Suppressor macrophage treated with lipopolysaccharide for 4 hours (primary cell): ENCODE measurements at regions not wholly inside any gene's neighbourhood (a gene's known extent, or its start where the extent isn't known, plus 50 kb on each side); places are given as distances from the start of the nearest gene placed in this dataset.

Experiments
- DNase-seq: peaks from one replicate; pipeline ENCODE4 v3.0.0-alpha.2; 2020

DNA sequence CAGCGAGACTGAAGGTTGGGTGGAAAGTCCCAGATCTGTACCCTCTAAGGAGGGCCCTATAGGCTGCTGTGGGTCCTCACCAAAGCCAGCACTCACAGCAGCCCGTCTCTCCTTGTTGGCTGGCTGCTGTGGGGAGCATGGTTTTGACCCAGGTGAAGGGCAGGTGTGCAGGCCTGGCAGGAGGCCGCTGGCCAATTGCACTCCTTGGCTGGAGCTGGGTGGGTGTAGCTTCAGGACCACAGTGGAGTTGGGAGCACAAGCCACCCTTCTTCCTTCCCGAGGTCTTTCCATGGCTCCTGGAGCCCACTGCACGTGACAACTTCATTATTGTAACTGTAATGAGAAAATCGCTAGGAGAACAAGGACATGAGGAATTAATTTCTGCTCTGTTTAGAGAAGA is 287.7 kb upstream of the FOXQ1 start:
- no peak for DNase-seq

DNA sequence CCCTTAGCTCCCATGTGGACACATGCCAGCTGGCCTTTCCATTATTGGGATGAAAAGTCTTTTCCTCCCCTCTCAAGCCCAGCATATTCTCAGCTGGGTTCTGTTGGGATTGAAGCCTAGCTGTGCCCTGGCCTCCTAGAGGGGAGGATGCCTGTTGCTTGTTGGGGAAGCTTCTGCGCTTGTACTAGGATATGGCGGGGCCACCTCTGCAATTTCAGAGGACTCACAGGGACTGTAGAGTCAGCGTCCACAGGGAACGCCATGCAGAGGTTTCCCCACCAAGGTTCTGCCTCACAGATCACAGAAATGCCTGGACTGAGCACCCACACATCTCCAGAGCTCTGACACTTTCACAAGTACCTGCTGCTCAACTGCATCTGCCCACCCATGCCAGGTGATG is 288.7 kb upstream of the FOXQ1 start:
- no peak for DNase-seq

DNA sequence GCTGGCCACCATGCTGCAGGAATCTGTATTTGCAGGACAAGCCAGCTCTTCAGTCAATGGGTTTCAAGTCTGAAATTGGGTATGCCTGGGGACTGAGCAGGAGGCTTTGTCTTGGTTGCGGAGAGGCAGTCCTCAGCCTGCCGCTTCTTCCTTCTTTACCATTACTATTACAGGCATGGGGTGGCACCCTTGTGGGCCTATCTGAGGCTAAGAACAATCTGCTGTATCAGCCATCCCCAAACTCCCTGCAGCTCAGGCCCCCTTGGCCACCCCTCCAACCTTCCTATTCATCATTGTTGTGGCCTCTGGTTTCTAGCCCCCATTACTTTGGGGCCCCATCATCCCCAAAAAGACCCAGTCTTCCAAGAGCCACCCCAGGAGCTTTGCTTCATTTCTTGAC is 289.2 kb upstream of the FOXQ1 start:
- DNase-seq: no peak

DNA sequence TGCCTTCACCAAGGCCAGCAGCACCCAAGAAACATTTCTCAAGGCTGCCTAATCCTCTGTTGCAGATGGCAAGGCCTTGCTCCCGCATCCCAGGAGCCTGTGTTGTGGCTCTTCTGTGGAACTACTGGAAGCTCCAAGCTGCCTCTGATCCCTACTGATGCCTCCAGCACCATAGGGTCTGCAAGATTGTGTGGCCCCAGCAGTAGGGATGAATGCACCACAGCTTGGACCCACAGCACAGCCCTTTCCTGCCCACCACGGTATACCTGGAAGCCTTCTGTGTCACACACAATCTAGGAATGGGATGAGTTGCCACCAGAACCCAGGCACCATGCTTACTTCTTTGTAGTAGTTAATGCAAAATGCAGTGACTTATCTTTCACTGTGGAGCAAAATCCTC is 291.1 kb upstream of the FOXQ1 start:
- DNase-seq: no peak

DNA sequence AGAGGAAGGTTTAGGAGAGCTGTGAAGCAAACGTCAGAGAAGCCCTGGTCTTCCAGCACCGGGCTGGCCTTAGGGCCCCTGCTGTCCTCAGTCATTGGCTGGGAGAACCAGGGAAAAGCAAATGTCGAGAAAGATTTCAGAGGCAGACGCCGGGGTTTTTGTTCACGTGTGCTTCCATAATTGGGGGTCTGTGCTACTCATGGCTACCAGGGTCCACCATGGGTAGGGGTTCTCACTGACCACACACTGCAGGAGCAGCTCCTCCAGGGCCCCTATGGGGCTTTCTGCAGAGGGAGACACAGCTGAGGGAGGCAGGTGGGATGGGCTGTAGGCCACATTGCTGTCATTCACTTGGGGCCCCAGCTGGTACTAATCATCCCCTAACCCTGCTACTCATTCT is 291.8 kb upstream of the FOXQ1 start:
- DNase-seq: no peak

DNA sequence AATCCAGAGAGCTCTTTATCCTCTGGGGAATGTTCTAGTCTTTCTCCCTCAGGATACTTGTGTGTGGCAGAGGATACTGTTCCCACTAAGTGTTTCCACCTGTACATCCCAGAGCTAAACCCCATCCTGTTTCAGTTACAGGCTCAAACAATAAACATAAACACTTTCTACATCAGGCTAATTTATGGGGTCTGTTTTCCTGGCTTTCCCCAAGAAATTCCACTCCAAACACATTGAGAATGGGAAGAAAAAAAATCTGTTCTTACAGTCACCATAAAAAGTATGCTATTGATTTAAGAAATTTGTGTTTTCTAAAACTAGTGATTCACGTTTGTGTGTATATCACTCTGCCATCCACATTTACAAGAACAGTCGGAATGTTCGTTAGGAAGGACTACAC is 293.9 kb upstream of the FOXQ1 start:
- no peak for DNase-seq

DNA sequence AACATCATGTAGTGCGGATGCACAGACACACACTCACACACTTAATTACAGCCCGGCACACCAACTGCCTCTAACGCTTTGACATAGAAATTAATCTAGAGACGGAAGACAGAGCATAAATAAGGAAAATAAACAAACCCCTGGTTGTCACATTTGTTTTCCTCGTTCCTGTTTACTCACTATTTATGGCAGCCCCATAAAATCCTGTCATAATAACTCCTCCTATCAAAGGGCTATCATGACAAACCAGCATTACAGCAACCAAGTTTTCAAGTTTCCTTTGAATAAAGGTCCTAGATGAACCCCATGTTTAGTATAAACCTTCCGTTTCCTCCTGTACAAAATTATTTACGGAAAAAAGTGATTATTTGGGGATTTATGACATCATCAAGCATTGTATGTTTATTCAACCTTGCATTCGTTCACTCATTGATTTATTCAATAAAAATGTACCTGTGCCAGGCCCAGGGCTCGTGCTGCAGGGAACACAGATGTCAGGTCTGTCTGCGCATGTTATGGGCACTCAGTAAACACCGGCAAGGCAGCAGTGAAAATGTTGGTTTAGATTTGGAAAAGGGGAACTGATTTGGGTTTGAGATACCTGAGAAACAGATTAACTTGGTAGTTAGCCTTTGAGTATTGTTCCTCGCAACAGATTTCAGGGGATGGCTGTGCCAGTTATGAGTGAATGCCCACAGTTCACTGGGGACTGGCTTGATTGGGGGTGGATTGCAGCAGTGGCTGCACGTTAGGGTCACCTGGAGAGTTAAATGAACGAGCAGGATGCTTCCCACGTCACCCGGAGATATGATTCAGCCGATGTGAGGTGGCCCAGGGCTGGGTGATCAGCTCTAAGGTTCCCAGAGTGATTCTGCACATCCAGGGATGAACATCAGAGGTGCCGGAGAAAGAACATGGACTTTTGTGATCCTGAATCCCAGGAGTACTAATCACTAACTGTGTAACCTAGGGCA is 295.3 kb upstream of the FOXQ1 start:
- DNase-seq: no peak

DNA sequence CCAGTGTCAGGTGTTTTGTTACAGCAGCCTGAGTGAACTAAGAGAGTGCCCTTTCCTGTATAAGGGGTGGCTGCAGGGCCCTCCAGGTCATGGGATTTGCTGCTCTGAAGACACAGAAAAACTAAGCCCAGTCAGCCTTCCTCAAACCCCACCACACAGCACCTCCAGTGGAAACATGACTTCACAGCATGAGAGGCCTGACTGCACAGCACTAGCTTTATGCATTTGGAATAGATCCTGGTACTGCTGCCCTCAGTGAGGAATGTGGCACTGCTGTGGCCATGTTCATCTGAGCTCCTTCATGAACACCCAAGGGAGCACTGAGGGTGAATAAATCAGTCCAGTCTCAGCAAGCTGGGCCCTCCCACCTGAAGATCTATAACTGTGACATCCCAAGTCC is 296.1 kb upstream of the FOXQ1 start:
- no peak for DNase-seq

DNA sequence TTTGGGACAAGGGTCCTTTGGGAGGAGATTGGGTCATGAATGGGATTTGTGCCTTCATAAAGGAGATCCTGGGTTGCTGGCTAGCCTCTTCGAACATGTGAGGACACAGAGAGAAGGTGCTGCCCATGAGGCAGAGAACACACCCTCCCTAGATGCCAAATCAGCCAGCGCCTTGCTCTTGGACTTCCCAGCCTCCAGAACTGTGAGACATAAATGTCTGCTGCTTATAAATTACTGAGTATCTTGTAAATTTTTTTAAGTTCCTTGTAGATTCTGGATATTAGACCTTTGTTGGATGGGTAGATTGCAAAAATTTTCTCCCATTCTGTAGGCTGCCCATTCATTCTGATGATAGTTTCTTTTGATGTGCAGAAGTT is 297.5 kb upstream of the FOXQ1 start:
- no peak for DNase-seq

DNA sequence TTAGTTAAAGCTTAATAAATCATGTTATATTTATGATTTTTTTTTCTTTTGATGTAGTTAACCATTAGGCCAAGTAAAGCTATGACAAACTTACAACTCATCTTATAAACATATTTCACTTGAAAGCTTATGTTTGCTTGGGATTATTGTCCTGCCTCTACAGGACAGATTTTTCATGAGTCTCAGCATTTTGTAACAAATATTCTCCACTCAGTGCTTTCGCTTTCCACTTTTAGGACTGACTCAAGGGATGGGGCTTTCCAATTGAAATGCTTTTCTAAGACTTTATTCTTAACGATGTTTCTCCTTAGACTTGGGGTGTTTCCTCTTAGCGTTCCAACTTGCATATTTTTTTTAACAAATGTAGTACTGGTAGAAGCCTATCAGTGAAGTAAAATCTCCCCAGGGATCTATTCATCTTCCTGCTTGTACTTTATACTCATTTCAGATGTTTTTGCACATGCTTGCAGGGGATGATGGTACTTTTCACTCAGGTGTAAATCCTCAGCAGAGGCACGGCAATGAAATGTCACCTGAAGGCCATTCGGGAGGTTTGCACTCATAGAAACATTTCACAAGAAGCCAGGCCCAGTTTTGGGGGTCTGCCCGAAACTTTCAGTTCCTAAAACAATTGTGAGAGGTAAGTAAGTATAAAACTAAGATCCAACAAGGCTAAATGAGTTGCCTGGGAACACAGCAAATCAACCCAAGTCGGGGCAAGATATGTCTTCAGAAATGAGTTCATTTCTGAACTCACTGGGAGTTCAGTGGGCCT is 298.1 kb upstream of the FOXQ1 start:
- no peak for DNase-seq

DNA sequence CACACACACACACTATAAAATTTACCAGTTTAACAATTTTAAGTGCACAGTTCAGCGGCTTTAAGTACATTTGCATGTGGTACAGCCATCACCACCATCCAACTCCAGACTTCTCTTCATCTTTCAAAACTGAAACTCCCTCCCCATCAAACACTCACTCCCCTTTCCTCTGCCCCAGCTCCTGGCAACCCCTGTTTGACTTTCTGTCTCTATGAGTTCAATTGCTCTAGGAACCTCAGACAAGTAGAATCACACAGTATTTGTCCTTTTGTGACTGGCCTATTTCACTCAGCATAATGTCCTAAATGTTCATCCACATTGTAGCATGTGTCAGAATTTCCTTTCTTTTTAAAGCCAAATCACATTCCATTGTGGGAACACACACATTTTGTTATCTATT is 302.8 kb upstream of the FOXQ1 start:
- DNase-seq: no peak

DNA sequence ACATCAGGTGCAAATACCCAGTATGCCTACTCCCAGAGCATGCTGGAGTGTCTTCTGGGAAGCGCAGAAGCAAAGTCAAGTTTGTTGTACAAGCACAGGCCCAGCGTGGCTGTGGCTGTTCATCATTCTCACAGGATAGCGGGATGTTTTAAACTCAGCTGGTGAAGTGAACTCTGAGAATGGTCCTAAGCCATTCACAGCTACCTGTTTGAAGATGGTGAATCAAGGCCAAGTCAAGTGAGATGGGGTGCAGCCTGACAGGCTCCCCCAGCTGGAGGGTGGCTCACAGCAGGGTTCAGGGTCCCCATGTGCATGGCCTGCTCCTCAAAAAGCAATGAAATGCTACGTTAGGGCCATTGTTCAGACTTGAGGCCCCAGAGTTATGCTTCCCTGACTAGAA is 304.7 kb upstream of the FOXQ1 start:
- DNase-seq: no peak

DNA sequence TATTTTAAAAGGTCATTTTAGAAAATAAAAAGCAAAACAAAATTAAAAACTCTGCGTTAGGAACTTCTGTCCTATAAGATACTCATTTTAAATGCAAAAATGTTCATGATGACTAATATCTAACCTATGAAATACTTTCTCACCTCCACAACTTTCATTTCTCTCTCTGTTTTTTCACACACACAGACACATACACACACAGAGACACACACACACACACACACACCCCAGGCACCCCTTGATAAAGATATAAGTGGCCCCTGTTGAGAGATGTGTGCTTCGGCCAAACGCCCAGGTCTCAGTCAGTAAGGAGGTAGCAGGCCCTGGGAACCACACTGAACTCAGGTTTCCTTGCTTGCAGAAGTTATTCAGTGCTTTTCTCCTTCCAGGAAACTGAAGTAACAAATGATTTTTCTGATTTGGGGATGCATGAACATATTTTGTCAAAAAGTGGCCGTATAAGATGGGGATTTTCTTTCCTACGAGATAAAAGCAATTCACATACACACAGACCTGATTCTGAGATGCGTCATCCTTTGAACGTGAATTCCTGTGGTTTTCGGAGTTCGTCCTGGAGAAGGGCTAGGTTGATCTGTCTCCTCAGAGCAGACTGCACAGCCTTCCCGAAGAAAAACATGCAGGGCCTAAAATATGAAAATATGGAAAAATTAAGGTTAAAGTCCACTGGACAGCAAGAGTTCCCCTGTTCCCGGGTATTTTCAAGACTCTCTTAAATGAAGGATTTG is 306.8 kb upstream of the FOXQ1 start:
- no peak for DNase-seq

DNA sequence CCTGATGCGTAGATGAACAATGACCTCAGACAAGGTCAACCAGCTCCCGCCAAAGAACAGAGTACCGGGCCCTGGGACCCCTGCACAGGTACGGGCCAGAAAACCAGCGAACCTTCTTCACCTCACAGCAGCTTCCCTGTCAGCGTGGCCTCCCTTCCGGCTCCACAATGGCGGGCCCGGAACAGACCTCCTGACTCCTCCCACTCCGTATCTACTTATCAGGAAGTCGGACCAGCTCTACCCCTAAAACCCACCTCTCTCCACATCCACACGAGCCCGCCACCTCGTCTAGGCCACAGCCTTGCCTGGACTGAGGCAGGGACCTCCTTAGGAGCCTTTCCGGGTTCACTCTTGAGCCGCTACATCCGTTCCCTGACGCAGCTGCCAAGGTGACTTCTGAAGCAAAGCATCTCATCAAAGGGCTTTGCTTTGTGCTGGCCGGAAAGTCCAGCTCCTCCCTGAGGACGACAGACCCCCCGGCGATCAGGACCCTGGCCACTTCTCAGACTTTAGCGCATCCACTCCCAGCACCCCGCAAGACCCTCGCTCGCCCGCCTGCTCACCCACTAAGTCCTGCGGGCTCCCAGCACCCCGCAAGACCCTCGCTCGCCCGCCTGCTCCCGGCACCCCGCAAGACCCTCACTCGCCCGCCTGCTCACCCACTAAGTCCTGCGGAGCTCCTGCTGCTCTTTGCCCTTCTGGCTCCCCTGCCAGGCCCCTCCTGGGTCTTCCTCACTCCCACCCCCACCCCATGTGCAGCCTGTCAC is 308.3 kb upstream of the FOXQ1 start:
- DNase-seq: no peak

DNA sequence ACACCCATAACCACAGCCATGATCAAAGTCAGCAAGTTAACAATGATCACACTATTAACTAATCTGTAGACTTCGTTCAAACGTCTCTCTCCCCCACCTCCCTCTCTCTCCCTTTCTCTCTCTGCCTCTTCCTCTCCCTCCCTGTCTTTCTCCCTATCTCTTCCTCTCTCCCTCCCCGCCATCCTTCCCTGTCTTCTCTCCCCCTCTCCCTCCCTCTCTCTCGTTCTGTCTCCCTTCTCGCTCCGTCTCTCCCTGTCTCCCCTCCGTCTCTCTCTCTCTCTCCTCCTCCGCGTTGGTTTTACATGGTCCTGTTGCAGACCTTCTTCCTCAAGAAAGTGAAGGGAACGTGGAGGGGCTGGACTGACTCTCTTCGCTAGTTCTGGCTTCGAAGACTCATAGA is 308.9 kb upstream of the FOXQ1 start:
- DNase-seq: no peak

DNA sequence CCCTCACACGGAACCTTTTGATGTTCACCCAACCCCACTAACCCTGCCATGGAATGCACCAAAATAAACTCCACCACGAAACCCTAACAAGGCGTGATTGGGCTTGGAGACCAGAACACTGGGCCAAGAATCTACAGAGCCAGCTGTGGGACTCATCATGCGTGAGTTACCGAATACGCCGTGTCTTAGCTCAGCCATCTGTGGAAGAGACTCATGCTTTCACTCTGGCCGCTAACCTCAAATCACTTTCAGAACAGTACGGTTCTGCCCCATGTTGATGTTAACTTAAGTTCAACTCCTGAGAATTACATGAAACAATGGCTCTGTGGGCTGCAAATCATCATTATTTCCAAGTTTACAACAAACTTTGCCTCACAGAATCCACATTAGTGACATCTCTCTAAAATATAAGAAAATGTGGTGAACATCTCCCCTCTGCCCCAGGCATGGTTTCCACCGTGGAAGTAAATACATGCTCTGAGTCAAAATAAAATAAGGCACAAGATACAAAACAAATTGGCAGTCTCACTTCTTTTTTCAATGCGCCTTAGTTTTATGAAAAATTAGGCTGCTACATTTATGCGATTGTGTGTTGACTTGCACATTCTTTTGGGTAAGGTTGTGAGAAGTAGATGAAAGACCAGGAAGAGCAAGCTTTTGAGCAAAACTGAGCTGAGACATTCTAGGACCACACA is 308.9 kb upstream of the EXOC2 start:
- no peak for DNase-seq

DNA sequence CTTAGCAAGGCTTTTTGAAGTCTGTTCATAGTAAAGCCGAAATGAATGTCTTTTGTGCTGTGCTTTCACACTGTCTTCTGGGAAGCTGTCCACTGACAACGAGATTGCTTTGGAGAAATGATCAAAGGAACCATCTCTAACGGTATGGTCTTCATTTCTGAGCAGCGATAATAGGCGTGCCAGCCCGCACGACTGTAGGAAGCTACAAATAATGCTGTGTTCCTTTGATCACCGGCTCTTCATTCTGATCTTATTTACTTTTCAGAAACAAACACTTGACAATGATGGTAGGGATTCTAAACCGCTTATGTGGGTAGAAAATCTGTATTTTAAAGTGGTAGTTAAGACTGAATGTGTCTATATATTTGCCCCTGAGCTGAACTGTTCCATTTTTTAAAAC is 306.6 kb upstream of the EXOC2 start:
- DNase-seq: no peak

DNA sequence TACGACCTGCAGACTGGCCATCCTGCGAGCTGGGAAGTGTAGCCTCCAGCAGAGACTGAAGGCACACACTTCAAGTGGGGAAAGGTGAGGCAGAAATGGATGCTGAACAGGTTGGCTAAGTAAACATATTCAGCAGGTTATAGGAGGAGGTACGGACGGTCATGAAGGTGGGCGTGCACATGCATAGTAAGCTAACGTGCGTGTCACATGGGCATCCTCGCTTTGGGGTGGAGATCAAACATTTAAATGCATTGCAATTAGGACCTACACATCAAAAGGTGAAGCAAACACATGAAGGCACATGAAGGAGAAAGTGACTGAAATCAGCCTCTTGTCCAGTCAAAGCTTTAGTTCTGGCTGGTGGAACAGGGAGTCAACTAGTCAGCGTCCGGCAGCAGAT is 305.6 kb upstream of the EXOC2 start:
- no peak for DNase-seq

DNA sequence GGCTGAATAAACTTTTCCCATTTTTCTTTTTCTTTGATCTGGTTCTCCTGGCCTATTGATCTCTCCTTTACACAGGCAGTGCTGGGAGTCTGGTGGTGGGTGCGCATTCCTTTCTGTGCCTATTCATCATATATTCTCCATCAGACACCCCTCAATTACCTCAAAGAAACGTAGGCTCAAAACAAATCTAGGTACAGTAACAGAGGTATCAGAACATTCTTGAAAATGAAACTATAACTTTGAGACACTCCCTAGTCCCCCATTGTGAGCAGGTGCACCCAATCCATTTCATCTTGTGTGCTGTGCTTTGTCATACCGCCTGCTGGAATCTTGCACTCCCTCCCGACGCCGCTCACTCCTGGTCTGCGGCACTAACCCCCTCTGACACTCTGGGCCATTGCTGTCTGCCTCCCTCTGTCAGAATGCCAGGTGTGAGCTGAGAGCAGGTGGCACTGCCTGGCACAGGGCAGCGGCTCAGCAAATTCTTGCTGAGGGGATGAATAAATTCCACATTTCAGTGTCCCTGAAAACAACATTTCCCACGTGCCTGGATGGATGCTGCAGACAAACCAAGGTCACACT is 303.4 kb upstream of the EXOC2 start:
- DNase-seq: no peak

DNA sequence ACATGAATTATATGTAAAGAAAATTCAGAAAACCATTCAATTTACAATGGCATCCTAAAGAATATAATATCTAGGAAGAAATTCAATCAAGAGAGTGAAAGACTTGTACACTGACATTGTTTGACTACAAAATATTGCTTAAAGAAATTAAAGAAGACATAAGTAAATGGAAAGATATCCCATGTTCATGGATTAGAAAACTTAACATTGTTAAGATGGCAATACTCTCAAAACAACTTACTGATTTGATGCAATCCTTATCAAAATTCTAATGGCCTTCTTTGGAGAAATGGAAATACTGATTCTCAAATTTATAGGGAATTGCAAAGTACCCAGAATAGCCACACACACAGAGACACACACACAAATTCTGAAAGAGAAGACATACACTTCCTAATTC is 298.3 kb upstream of the EXOC2 start:
- no peak for DNase-seq

DNA sequence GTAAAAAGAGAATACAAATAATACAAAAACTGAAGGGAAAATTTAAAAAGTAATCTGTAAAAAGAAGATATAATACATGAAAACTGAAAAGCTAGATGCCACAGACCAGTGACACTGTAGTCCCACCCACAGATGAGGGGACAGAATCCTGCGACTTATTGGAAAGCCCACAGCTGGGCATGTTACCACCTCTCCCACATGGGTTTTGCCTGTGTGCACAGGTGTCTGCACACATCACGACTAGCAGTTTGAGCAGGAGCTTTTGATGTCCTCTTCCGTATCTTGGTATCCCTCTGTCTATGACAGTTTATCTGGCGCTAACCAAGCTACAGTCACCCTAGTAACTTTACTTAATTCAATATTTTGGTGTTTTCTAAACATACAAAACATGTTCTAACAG is 291.1 kb upstream of the EXOC2 start:
- no peak for DNase-seq
